Upper lobe of right lung (tissue), 1 donor: ENCODE measurements at regions not wholly inside any gene's neighbourhood (a gene's known extent, or its start where the extent isn't known, plus 50 kb on each side); places are given as distances from the start of the nearest gene placed in this dataset.

ENCODE experiments used
- ATAC-seq: fragments of 200-7000 bp; cut with Tn5 transposase; one replicate; pipeline ENCODE4 v1.9.1; 2020; ENCODE audit warnings: mild to moderate bottlenecking, moderate library complexity
- DNase-seq: peaks from one replicate; pipeline ENCODE4 v3.0.0-alpha.2; 2020
- H3K27ac ChIP-seq: fragments of 200-600 bp; one replicate; pipeline ENCODE4 v1.8.0; 2022
- H3K27me3 ChIP-seq: fragments of 200-600 bp; one replicate; pipeline ENCODE4 v1.8.0; 2022; ENCODE audit warnings: mild to moderate bottlenecking
- H3K36me3 ChIP-seq: fragments of 200-600 bp; one replicate; pipeline ENCODE4 v1.8.0; 2022
- H3K4me1 ChIP-seq: fragments of 200-600 bp; one replicate; pipeline ENCODE4 v1.8.0; 2022
- H3K4me3 ChIP-seq: fragments of 200-600 bp; one replicate; pipeline ENCODE4 v1.8.0; 2022; ENCODE audit warnings: mild to moderate bottlenecking
- H3K9me3 ChIP-seq: fragments of 200-600 bp; one replicate; pipeline ENCODE4 v1.8.0; 2022
- CTCF ChIP-seq: fragments of 200-600 bp; IDR thresholded peaks from one replicate; pipeline ENCODE4 v1.8.0; 2022; ENCODE audit warnings: antibody characterized with exemption
- intact Hi-C: fragments of 100-400 bp; cut with DNase I; formaldehyde crosslinking; loops from one replicate; pipeline ENCODE4 v1.11.0; 2022
- donor health status: DM: no; HTN: yes; CAD: no; lungs with severe emphysema.

GRCh38 chr2:196309691-196310090 is 138.3 kb upstream of the STK17B start:
- Histone ChIP-seq H3K27me3 (no peaks in the 10 kb centered on the region), H3K4me3 (no peak overlapping the region), H3K27ac (no peak overlapping the region), H3K9me3 (no peaks in the 10 kb centered on the region), H3K36me3 (no peaks in the 10 kb centered on the region), H3K4me1 (no peaks in the 10 kb centered on the region)
- DNase-seq (no peak), ATAC-seq (no peak)
- TF ChIP-seq CTCF = no peak
- intact Hi-C loops = no loop called here

GRCh38 chr2:196314157-196314556 is 142.8 kb upstream of the STK17B start:
- intact Hi-C loops = no loop called here
- no peaks in the 10 kb centered on the region for H3K4me1 ChIP-seq
- ATAC-seq = no peak

GRCh38 chr2:196314780-196315179 is 143.4 kb upstream of the STK17B start:
- ATAC-seq (no peak), DNase-seq (no peak)
- TF ChIP-seq CTCF = no peak
- Histone ChIP-seq H3K9me3 (no peaks in the 10 kb centered on the region), H3K4me3 (no peak overlapping the region), H3K27me3 (no peaks in the 10 kb centered on the region), H3K4me1 (no peaks in the 10 kb centered on the region), H3K36me3 (no peaks in the 10 kb centered on the region), H3K27ac (no peak overlapping the region)
- intact Hi-C loops = no loop called here

More at GRCh38 chr2:196314157-196314556, 142.8 kb upstream of the STK17B start:
- Histone ChIP-seq H3K4me3 (no peak overlapping the region), H3K27me3 (no peaks in the 10 kb centered on the region), H3K9me3 (no peaks in the 10 kb centered on the region), H3K27ac (no peak overlapping the region), H3K36me3 (no peaks in the 10 kb centered on the region)
- no peak for DNase-seq
- no peak for TF ChIP-seq CTCF

GRCh38 chr2:196315388-196316049 is 144.1 kb upstream of the STK17B start:
- H3K36me3 ChIP-seq = no peaks in the 10 kb centered on the region
- TF ChIP-seq CTCF = no peak
- no peak overlapping the region for H3K4me3 ChIP-seq
- ATAC-seq (no peak), DNase-seq (no peak)
- no peaks in the 10 kb centered on the region for H3K27me3 ChIP-seq
- no peaks in the 10 kb centered on the region for H3K9me3 ChIP-seq
- no peak overlapping the region for H3K27ac ChIP-seq
- H3K4me1 ChIP-seq = no peaks in the 10 kb centered on the region
- intact Hi-C loops = no loop called here

- Histone ChIP-seq H3K36me3 (no peaks in the 10 kb centered on the region), H3K27ac (no peak overlapping the region), H3K27me3 (no peaks in the 10 kb centered on the region), H3K9me3 (no peaks in the 10 kb centered on the region), H3K4me1 (no peaks in the 10 kb centered on the region), H3K4me3 (no peak overlapping the region)
- no peak for TF ChIP-seq CTCF
- intact Hi-C loops = no loop called here
- ATAC-seq = no peak
- no peak for DNase-seq
These were observed 144.7 kb upstream of the STK17B start for GRCh38 chr2:196316050-196316430.
